Panc1 (cell line): ENCODE measurements at regions not wholly inside any gene's neighbourhood (a gene's known extent, or its start where the extent isn't known, plus 50 kb on each side); places are given as distances from the start of the nearest gene placed in this dataset.

Experiments used
- POLR2AphosphoS5 ChIP-seq: IDR thresholded peaks from 2 replicates; pipeline ENCODE4 v1.6.1; 2012; ENCODE audit warnings: mild to moderate bottlenecking, low read depth, low read length, moderate library complexity
- TF ChIP-seq, protein P1 (sequence below): fragments of 450-650 bp; IDR thresholded peaks from 2 replicates; pipeline ENCODE4 v1.5.1; 2017; ENCODE audit warnings: mild to moderate bottlenecking

GRCh38 chr13:84430015-84430414 lies 547.7 kb upstream of the SLITRK1 start:
- TF ChIP-seq, protein P1, sequence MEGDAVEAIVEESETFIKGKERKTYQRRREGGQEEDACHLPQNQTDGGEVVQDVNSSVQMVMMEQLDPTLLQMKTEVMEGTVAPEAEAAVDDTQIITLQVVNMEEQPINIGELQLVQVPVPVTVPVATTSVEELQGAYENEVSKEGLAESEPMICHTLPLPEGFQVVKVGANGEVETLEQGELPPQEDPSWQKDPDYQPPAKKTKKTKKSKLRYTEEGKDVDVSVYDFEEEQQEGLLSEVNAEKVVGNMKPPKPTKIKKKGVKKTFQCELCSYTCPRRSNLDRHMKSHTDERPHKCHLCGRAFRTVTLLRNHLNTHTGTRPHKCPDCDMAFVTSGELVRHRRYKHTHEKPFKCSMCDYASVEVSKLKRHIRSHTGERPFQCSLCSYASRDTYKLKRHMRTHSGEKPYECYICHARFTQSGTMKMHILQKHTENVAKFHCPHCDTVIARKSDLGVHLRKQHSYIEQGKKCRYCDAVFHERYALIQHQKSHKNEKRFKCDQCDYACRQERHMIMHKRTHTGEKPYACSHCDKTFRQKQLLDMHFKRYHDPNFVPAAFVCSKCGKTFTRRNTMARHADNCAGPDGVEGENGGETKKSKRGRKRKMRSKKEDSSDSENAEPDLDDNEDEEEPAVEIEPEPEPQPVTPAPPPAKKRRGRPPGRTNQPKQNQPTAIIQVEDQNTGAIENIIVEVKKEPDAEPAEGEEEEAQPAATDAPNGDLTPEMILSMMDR, result no peak
- TF ChIP-seq POLR2AphosphoS5, result no peak
